ENCODE measurements at regions not wholly inside any gene's neighbourhood (a gene's known extent, or its start where the extent isn't known, plus 50 kb on each side); places are given as distances from the start of the nearest gene placed in this dataset.

DNA sequence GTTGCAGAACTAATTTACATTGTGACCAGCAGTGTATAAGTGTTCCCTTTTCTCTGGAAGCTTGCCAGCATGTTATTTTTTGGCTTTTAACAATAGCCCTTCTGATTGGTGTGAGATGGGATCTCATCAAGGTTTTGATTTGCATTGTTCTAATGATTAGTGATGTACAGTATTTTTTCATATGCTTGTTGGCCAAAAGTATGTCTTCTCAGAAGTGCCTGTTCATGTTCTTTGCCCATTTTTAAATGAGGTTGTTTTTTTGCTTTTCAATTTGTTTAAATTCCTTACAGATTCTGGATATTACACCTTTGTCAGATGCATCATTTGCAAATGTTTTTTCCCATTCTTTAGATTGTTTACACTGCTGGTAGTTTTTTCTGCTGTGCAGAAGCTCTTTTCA, 627.0 kb upstream of the CNTNAP2 start:
- TF ChIP-seq EZH2 (IDR thresholded peaks at IDR 0.05; ENCODE audit: borderline replicate concordance, low read length) = no peak
- TF ChIP-seq, protein P1, sequence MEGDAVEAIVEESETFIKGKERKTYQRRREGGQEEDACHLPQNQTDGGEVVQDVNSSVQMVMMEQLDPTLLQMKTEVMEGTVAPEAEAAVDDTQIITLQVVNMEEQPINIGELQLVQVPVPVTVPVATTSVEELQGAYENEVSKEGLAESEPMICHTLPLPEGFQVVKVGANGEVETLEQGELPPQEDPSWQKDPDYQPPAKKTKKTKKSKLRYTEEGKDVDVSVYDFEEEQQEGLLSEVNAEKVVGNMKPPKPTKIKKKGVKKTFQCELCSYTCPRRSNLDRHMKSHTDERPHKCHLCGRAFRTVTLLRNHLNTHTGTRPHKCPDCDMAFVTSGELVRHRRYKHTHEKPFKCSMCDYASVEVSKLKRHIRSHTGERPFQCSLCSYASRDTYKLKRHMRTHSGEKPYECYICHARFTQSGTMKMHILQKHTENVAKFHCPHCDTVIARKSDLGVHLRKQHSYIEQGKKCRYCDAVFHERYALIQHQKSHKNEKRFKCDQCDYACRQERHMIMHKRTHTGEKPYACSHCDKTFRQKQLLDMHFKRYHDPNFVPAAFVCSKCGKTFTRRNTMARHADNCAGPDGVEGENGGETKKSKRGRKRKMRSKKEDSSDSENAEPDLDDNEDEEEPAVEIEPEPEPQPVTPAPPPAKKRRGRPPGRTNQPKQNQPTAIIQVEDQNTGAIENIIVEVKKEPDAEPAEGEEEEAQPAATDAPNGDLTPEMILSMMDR (IDR thresholded peaks at IDR 0.05; ENCODE audit: low read length) = no peak
- H2AFZ ChIP-seq (ENCODE audit: low read length) = no peak overlapping the region

DNA sequence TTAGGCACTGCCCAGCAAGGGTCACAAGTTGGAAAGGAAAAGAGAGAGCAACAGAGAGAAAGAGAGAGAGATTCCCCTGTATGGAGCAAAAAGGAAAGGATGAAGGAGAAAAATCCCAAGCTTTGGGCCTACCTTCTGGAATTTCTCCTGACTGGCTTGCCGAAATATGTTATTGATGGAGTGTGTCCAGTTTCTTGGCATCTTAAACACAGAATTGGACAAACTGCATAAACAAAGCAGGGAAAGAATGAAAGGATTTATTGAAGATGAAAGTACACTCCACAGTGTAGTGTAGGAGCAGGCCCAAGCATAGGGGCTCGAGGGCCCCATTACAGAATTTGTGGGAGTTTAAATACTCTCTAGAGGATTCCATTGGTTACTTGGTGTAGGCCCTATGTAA, 627.8 kb upstream of the CNTNAP2 start:
- Histone ChIP-seq H4K20me1 (ENCODE audit: insufficient read depth, low read length) (no peaks in the 10 kb centered on the region), H3K27me3 (ENCODE audit: insufficient read depth, low read length) (no peaks in the 10 kb centered on the region), H3K9ac (ENCODE audit: low read length) (no peak overlapping the region), H3F3A (ENCODE audit: insufficient read depth, low read length) (no peaks in the 10 kb centered on the region), H3K4me3 (ENCODE audit: low read depth, low read length, poor library complexity, severe bottlenecking) (no peak overlapping the region), H2AFZ (ENCODE audit: low read length) (no peak overlapping the region), H3K4me1 (ENCODE audit: insufficient read depth, low read length, severe bottlenecking) (no peaks in the 10 kb centered on the region), H3K36me3 (ENCODE audit: insufficient read depth, low read length) (no peaks in the 10 kb centered on the region), H3K4me2 (ENCODE audit: low read length) (no peak overlapping the region), H3K79me2 (ENCODE audit: insufficient read depth, low read length) (no peaks in the 10 kb centered on the region), H3K9me3 (ENCODE audit: low read length) (no peaks in the 10 kb centered on the region), H3K27ac (ENCODE audit: low read depth, low read length, poor library complexity, severe bottlenecking) (no peak overlapping the region), H3K9me2 (ENCODE audit: low read depth, low read length) (no peaks in the 10 kb centered on the region)
- TF ChIP-seq, protein P1 (IDR thresholded peaks at IDR 0.05; ENCODE audit: low read length) = no peak
- no peak for TF ChIP-seq EZH2 (IDR thresholded peaks at IDR 0.05; ENCODE audit: borderline replicate concordance, low read length)

More for the DNA sequence above, 627.0 kb upstream of the CNTNAP2 start:
- Histone ChIP-seq H3F3A (ENCODE audit: insufficient read depth, low read length) (no peaks in the 10 kb centered on the region), H3K27me3 (ENCODE audit: insufficient read depth, low read length) (no peaks in the 10 kb centered on the region), H3K4me2 (ENCODE audit: low read length) (no peak overlapping the region), H3K4me1 (ENCODE audit: insufficient read depth, low read length, severe bottlenecking) (no peaks in the 10 kb centered on the region), H4K20me1 (ENCODE audit: insufficient read depth, low read length) (no peaks in the 10 kb centered on the region), H3K9me2 (ENCODE audit: low read depth, low read length) (no peaks in the 10 kb centered on the region), H3K36me3 (ENCODE audit: insufficient read depth, low read length) (no peaks in the 10 kb centered on the region), H3K27ac (ENCODE audit: low read depth, low read length, poor library complexity, severe bottlenecking) (no peak overlapping the region), H3K79me2 (ENCODE audit: insufficient read depth, low read length) (no peaks in the 10 kb centered on the region), H3K9me3 (ENCODE audit: low read length) (no peaks in the 10 kb centered on the region), H3K4me3 (ENCODE audit: low read depth, low read length, poor library complexity, severe bottlenecking) (no peak overlapping the region), H3K9ac (ENCODE audit: low read length) (no peak overlapping the region)

DNA sequence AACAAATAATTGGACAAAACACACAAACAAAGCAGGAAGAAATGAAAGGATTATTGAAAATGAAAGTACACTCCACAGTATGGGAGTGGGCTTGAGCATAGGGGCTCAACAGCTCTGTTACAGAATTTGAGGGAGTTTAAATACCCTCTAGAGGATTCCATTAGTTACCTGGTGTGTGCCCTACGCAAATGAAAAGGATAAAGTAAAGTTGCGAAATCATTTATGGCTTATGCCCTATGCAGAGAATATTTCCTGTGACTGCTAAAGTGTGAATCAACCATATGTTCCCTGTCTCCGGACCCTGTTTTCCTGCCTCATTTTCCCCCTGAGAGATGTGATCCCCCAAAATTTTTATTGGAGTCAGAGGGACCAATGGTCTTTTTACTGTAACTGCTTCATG, 634.6 kb upstream of the CNTNAP2 start:
- no peak overlapping the region for H3K9ac ChIP-seq (ENCODE audit: low read length)
- no peak overlapping the region for H3K27ac ChIP-seq (ENCODE audit: low read depth, low read length, poor library complexity, severe bottlenecking)
- H3K27me3 ChIP-seq (ENCODE audit: insufficient read depth, low read length) = no peaks in the 10 kb centered on the region
- no peak overlapping the region for H3K4me3 ChIP-seq (ENCODE audit: low read depth, low read length, poor library complexity, severe bottlenecking)
- TF ChIP-seq, protein P1 (IDR thresholded peaks at IDR 0.05; ENCODE audit: low read length) = no peak
- no peak for TF ChIP-seq EZH2 (IDR thresholded peaks at IDR 0.05; ENCODE audit: borderline replicate concordance, low read length)
- H3K9me3 ChIP-seq (ENCODE audit: low read length) = no peaks in the 10 kb centered on the region
- no peaks in the 10 kb centered on the region for H3K4me1 ChIP-seq (ENCODE audit: insufficient read depth, low read length, severe bottlenecking)
- H3K79me2 ChIP-seq (ENCODE audit: insufficient read depth, low read length) = no peaks in the 10 kb centered on the region
- no peaks in the 10 kb centered on the region for H3K9me2 ChIP-seq (ENCODE audit: low read depth, low read length)
- H3K36me3 ChIP-seq (ENCODE audit: insufficient read depth, low read length) = no peaks in the 10 kb centered on the region
- H3F3A ChIP-seq (ENCODE audit: insufficient read depth, low read length) = no peaks in the 10 kb centered on the region
- no peak overlapping the region for H2AFZ ChIP-seq (ENCODE audit: low read length)
- H3K4me2 ChIP-seq (ENCODE audit: low read length) = no peak overlapping the region
- H4K20me1 ChIP-seq (ENCODE audit: insufficient read depth, low read length) = no peaks in the 10 kb centered on the region

All from OCI-LY1 (cell line).